ENCODE measurements at regions not wholly inside any gene's neighbourhood (a gene's known extent, or its start where the extent isn't known, plus 50 kb on each side); places are given as distances from the start of the nearest gene placed in this dataset.

- Histone ChIP-seq H3K4me1 (ENCODE audit: insufficient read depth, low read length, severe bottlenecking) (peaks cover 6% of the 10 kb centered on the region), H4K20me1 (ENCODE audit: insufficient read depth, low read length) (no peaks in the 10 kb centered on the region), H3K9me3 (ENCODE audit: low read length) (no peaks in the 10 kb centered on the region), H3K9me2 (ENCODE audit: low read depth, low read length) (no peaks in the 10 kb centered on the region), H2AFZ (ENCODE audit: low read length) (no peak overlapping the region), H3K4me3 (ENCODE audit: low read depth, low read length, poor library complexity, severe bottlenecking) (no peak overlapping the region), H3F3A (ENCODE audit: insufficient read depth, low read length) (no peaks in the 10 kb centered on the region), H3K79me2 (ENCODE audit: insufficient read depth, low read length) (no peaks in the 10 kb centered on the region), H3K27ac (ENCODE audit: low read depth, low read length, poor library complexity, severe bottlenecking) (no peak overlapping the region), H3K36me3 (ENCODE audit: insufficient read depth, low read length) (no peaks in the 10 kb centered on the region), H3K27me3 (ENCODE audit: insufficient read depth, low read length) (no peaks in the 10 kb centered on the region), H3K4me2 (ENCODE audit: low read length) (no peak overlapping the region), H3K9ac (ENCODE audit: low read length) (no peak overlapping the region)
- TF ChIP-seq EZH2 (IDR thresholded peaks at IDR 0.05; ENCODE audit: borderline replicate concordance, low read length) (no peak), CTCF (IDR thresholded peaks at IDR 0.05; ENCODE audit: low read length) (no peak)
Observed at GRCh38 chr17:59487161-59487873, 78.1 kb upstream of the DHX40 start.

- Histone ChIP-seq H2AFZ (ENCODE audit: low read length) (no peak overlapping the region), H3K27ac (ENCODE audit: low read depth, low read length, poor library complexity, severe bottlenecking) (no peak overlapping the region), H3K36me3 (ENCODE audit: insufficient read depth, low read length) (no peaks in the 10 kb centered on the region), H3K79me2 (ENCODE audit: insufficient read depth, low read length) (no peaks in the 10 kb centered on the region), H4K20me1 (ENCODE audit: insufficient read depth, low read length) (no peaks in the 10 kb centered on the region), H3K9me2 (ENCODE audit: low read depth, low read length) (no peaks in the 10 kb centered on the region), H3F3A (ENCODE audit: insufficient read depth, low read length) (no peaks in the 10 kb centered on the region), H3K9me3 (ENCODE audit: low read length) (no peaks in the 10 kb centered on the region), H3K4me1 (ENCODE audit: insufficient read depth, low read length, severe bottlenecking) (peaks cover 3% of the 10 kb centered on the region), H3K4me2 (ENCODE audit: low read length) (no peak overlapping the region), H3K4me3 (ENCODE audit: low read depth, low read length, poor library complexity, severe bottlenecking) (no peak overlapping the region), H3K27me3 (ENCODE audit: insufficient read depth, low read length) (no peaks in the 10 kb centered on the region), H3K9ac (ENCODE audit: low read length) (no peak overlapping the region)
- TF ChIP-seq EZH2 (IDR thresholded peaks at IDR 0.05; ENCODE audit: borderline replicate concordance, low read length) (no peak), CTCF (IDR thresholded peaks at IDR 0.05; ENCODE audit: low read length) (no peak)
Observed at GRCh38 chr17:59488805-59489204, 76.6 kb upstream of the DHX40 start.

- H4K20me1 ChIP-seq (ENCODE audit: insufficient read depth, low read length): no peaks in the 10 kb centered on the region
- H3K4me3 ChIP-seq (ENCODE audit: low read depth, low read length, poor library complexity, severe bottlenecking): no peak overlapping the region
- no peaks in the 10 kb centered on the region for H3K9me3 ChIP-seq (ENCODE audit: low read length)
- no peak overlapping the region for H3K9ac ChIP-seq (ENCODE audit: low read length)
- no peaks in the 10 kb centered on the region for H3F3A ChIP-seq (ENCODE audit: insufficient read depth, low read length)
- H3K4me2 ChIP-seq (ENCODE audit: low read length): no peak overlapping the region
- TF ChIP-seq CTCF (IDR thresholded peaks at IDR 0.05; ENCODE audit: low read length) (no peak), EZH2 (IDR thresholded peaks at IDR 0.05; ENCODE audit: borderline replicate concordance, low read length) (no peak)
- no peaks in the 10 kb centered on the region for H3K9me2 ChIP-seq (ENCODE audit: low read depth, low read length)
- no peaks in the 10 kb centered on the region for H3K4me1 ChIP-seq (ENCODE audit: insufficient read depth, low read length, severe bottlenecking)
- no peaks in the 10 kb centered on the region for H3K27me3 ChIP-seq (ENCODE audit: insufficient read depth, low read length)
- no peak overlapping the region for H2AFZ ChIP-seq (ENCODE audit: low read length)
- H3K79me2 ChIP-seq (ENCODE audit: insufficient read depth, low read length): no peaks in the 10 kb centered on the region
- H3K27ac ChIP-seq (ENCODE audit: low read depth, low read length, poor library complexity, severe bottlenecking): no peak overlapping the region
- no peaks in the 10 kb centered on the region for H3K36me3 ChIP-seq (ENCODE audit: insufficient read depth, low read length)
Observed at GRCh38 chr17:59490216-59490615, 75.2 kb upstream of the DHX40 start.

All from OCI-LY1 (cell line).